ENCODE measurements at regions not wholly inside any gene's neighbourhood (a gene's known extent, or its start where the extent isn't known, plus 50 kb on each side); places are given as distances from the start of the nearest gene placed in this dataset.

DNA sequence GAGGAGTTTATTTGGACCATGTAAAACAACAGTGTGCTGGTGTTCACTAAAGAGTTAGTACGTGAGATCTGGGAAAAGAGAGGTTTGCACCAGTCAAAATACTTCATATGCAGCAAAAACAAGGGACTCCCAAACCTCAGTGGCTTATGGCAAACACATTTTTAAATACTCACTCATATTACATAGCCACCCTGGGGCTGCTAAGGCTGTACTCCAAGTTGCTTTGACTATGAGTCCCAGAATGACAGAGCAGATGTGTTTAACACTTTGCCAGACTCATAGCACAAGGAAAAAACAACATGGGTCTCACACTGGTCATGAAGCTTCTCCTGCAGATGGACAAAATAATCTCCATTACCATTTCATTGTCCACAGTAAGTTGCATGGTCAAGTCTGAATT lies 202.8 kb upstream of the GRIA4 start:
- no peak for TF ChIP-seq EZH2 (IDR thresholded peaks at IDR 0.05; ENCODE audit: insufficient read depth, low read length)
- TF ChIP-seq, protein P1, sequence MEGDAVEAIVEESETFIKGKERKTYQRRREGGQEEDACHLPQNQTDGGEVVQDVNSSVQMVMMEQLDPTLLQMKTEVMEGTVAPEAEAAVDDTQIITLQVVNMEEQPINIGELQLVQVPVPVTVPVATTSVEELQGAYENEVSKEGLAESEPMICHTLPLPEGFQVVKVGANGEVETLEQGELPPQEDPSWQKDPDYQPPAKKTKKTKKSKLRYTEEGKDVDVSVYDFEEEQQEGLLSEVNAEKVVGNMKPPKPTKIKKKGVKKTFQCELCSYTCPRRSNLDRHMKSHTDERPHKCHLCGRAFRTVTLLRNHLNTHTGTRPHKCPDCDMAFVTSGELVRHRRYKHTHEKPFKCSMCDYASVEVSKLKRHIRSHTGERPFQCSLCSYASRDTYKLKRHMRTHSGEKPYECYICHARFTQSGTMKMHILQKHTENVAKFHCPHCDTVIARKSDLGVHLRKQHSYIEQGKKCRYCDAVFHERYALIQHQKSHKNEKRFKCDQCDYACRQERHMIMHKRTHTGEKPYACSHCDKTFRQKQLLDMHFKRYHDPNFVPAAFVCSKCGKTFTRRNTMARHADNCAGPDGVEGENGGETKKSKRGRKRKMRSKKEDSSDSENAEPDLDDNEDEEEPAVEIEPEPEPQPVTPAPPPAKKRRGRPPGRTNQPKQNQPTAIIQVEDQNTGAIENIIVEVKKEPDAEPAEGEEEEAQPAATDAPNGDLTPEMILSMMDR (IDR thresholded peaks at IDR 0.05; ENCODE audit: insufficient read depth, low read depth, low read length) = no peak
